Osteoblast (primary cell): ENCODE measurements at regions not wholly inside any gene's neighbourhood (a gene's known extent, or its start where the extent isn't known, plus 50 kb on each side); places are given as distances from the start of the nearest gene placed in this dataset.

Experiments
- DNase-seq: peaks from one replicate; pipeline ENCODE4 v3.0.0; 2011; ENCODE audit warnings: low spot score, mixed read lengths; ENCODE audit not compliant: insufficient read length; ENCODE audit errors: missing footprints
- H2AFZ ChIP-seq: 2 replicates; pipeline ENCODE4 v1.6.0; 2011; ENCODE audit warnings: mild to moderate bottlenecking, low read length
- H3K27ac ChIP-seq: 2 replicates; pipeline ENCODE4 v1.5.1; 2011; ENCODE audit warnings: mild to moderate bottlenecking, low read depth, low read length, moderate library complexity
- H3K27me3 ChIP-seq: 2 replicates; pipeline ENCODE4 v1.6.0; 2012; ENCODE audit warnings: mild to moderate bottlenecking, control low read depth, inconsistent platforms, low read length, moderate library complexity; ENCODE audit not compliant: insufficient read depth
- H3K36me3 ChIP-seq: 2 replicates; pipeline ENCODE4 v1.5.1; 2011; ENCODE audit warnings: mild to moderate bottlenecking, low read length, control low read depth, moderate library complexity; ENCODE audit not compliant: insufficient read depth
- H3K4me1 ChIP-seq: 2 replicates; pipeline ENCODE4 v1.5.1; 2011; ENCODE audit warnings: mild to moderate bottlenecking, low read length, control low read depth, moderate library complexity; ENCODE audit not compliant: insufficient read depth
- H3K4me2 ChIP-seq: 2 replicates; pipeline ENCODE4 v1.6.0; 2011; ENCODE audit warnings: mild to moderate bottlenecking, low read length; ENCODE audit not compliant: insufficient read depth
- H3K4me3 ChIP-seq: fragments of 200-600 bp; sonication (generic); 3 replicates; pipeline ENCODE4 v1.5.1; 2012; ENCODE audit warnings: mild to moderate bottlenecking, low read length, inconsistent platforms; ENCODE audit not compliant: insufficient read depth
- H3K79me2 ChIP-seq: 2 replicates; pipeline ENCODE4 v1.6.0; 2012; ENCODE audit warnings: mild to moderate bottlenecking, low read length, control low read depth, inconsistent platforms; ENCODE audit not compliant: insufficient read depth
- H3K9me3 ChIP-seq: 2 replicates; pipeline ENCODE4 v1.5.1; 2011; ENCODE audit warnings: low read depth, low read length, control low read depth
- H4K20me1 ChIP-seq: 2 replicates; pipeline ENCODE4 v1.6.0; 2012; ENCODE audit warnings: mild to moderate bottlenecking, low read length, control low read depth; ENCODE audit not compliant: insufficient read depth
- TF ChIP-seq, protein P1 (sequence below): IDR thresholded peaks from 2 replicates; pipeline ENCODE4 v1.5.1; 2011; ENCODE audit warnings: mild to moderate bottlenecking, low read depth, low read length, moderate library complexity; ENCODE audit errors: extremely low read depth

DNA sequence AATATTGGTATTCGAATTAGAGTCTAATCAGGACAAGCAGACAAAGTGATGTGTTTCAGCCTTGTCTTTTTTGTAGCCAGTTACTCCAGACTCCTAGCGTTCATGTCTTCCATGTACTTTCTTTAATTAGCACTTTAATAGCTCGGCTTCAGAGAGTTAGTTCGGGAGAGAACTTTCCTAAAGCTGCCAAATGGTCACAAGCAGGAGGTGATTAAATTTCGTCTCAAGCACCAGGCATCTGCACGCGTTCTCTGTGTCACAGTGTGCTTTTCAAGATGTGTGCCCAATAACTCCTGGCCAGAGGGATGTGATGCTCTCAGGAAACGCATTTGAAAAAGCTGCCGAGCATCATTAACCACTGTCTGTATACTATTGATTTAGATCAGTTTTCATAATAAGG is 790.8 kb downstream of the SOCS6 start:
- H3K79me2 ChIP-seq = no peaks in the 10 kb centered on the region
- H3K4me3 ChIP-seq = no peak overlapping the region
- TF ChIP-seq, protein P1, sequence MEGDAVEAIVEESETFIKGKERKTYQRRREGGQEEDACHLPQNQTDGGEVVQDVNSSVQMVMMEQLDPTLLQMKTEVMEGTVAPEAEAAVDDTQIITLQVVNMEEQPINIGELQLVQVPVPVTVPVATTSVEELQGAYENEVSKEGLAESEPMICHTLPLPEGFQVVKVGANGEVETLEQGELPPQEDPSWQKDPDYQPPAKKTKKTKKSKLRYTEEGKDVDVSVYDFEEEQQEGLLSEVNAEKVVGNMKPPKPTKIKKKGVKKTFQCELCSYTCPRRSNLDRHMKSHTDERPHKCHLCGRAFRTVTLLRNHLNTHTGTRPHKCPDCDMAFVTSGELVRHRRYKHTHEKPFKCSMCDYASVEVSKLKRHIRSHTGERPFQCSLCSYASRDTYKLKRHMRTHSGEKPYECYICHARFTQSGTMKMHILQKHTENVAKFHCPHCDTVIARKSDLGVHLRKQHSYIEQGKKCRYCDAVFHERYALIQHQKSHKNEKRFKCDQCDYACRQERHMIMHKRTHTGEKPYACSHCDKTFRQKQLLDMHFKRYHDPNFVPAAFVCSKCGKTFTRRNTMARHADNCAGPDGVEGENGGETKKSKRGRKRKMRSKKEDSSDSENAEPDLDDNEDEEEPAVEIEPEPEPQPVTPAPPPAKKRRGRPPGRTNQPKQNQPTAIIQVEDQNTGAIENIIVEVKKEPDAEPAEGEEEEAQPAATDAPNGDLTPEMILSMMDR = no peak
- no peaks in the 10 kb centered on the region for H4K20me1 ChIP-seq
- no peak overlapping the region for H3K27ac ChIP-seq
- no peak overlapping the region for H3K4me2 ChIP-seq
- H3K36me3 ChIP-seq = no peaks in the 10 kb centered on the region
- no peak overlapping the region for H2AFZ ChIP-seq
- H3K27me3 ChIP-seq = no peaks in the 10 kb centered on the region
- no peak for DNase-seq
- H3K9me3 ChIP-seq = no peaks in the 10 kb centered on the region
- no peaks in the 10 kb centered on the region for H3K4me1 ChIP-seq

DNA sequence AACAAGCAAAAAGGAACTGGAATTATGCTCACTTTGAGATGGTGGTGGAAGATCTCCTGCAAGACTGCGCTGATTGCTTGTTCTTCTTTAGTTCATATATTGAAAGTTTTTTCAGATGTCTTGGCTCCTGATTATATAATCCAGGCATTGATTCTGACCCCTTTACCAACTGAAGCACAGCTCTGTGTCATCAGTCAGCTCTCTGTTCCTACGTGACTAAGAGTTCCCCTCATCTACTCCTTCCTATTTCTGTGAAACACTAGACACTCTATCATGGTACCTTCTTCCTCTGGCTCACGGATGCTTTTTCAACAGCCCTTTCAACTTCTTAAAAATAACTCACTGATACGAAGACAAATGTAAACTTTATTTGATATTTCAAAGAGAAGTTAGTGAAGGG is 788.6 kb downstream of the SOCS6 start:
- DNase-seq = no peak
- Histone ChIP-seq H3K27ac (no peak overlapping the region), H2AFZ (no peak overlapping the region), H3K9me3 (no peaks in the 10 kb centered on the region), H3K27me3 (no peaks in the 10 kb centered on the region), H3K36me3 (no peaks in the 10 kb centered on the region), H3K4me2 (no peak overlapping the region), H4K20me1 (no peaks in the 10 kb centered on the region), H3K4me1 (no peaks in the 10 kb centered on the region), H3K79me2 (no peaks in the 10 kb centered on the region), H3K4me3 (no peak overlapping the region)
- TF ChIP-seq, protein P1 = no peak

DNA sequence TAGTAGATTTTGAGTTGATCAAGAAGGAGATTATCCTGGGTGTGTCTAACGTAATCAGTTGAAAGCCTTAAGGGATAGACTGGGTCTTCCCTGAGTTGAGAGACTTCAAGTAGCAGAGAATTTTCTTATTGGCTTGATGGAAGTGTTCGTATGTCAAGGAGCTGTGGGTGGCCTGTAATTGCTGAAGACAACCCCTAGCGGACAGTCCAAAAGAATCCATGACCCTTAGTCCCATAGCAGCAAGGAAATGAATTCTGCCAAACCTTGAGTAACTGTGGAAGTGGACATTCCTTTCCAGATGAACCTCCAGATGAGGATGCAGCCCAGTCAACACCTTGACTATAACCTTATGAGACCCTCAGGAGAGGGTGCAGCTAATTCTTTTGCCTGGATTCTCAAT is 786.3 kb downstream of the SOCS6 start:
- no peaks in the 10 kb centered on the region for H3K9me3 ChIP-seq
- DNase-seq = no peak
- no peak overlapping the region for H3K4me3 ChIP-seq
- H3K4me1 ChIP-seq = no peaks in the 10 kb centered on the region
- H3K27me3 ChIP-seq = no peaks in the 10 kb centered on the region
- TF ChIP-seq, protein P1 = no peak
- no peaks in the 10 kb centered on the region for H4K20me1 ChIP-seq
- no peaks in the 10 kb centered on the region for H3K79me2 ChIP-seq
- no peak overlapping the region for H2AFZ ChIP-seq
- no peak overlapping the region for H3K27ac ChIP-seq
- no peak overlapping the region for H3K4me2 ChIP-seq
- no peaks in the 10 kb centered on the region for H3K36me3 ChIP-seq

DNA sequence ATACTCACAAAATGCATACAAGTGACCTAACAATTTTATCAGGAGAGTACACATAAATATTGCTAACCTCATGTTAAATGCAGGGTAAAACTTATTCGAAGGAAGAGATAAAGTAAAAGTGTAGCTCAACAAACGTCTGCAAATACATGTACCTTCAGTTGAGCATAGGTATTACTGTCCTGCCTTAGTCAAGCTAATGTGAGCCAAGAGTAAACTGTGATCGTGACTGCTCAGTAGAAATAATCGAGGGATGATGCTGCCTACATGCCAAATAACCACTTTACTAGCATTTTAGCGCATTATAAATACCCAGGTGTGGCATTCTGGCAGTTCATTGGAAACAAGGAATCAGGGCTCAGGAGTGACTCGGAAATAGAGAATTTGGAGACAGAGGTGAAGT is 779.5 kb downstream of the SOCS6 start:
- H3K4me3 ChIP-seq = no peak overlapping the region
- no peaks in the 10 kb centered on the region for H3K27me3 ChIP-seq
- no peak for DNase-seq
- H3K27ac ChIP-seq = no peak overlapping the region
- no peaks in the 10 kb centered on the region for H3K4me1 ChIP-seq
- H2AFZ ChIP-seq = no peak overlapping the region
- H3K36me3 ChIP-seq = no peaks in the 10 kb centered on the region
- H3K9me3 ChIP-seq = no peaks in the 10 kb centered on the region
- H4K20me1 ChIP-seq = no peaks in the 10 kb centered on the region
- TF ChIP-seq, protein P1 = no peak
- no peak overlapping the region for H3K4me2 ChIP-seq
- H3K79me2 ChIP-seq = no peaks in the 10 kb centered on the region
